Liver (tissue), 3 donors: ENCODE measurements at regions not wholly inside any gene's neighbourhood (a gene's known extent, or its start where the extent isn't known, plus 50 kb on each side); places are given as distances from the start of the nearest gene placed in this dataset.

Experiments
- FOXA1 ChIP-seq: IDR thresholded peaks from 2 replicates; pipeline ENCODE4 v1.6.1; 2016; ENCODE audit warnings: antibody characterized with exemption
- JUND ChIP-seq, 2 donors: IDR thresholded peaks; 2 replicates each; pipeline ENCODE4 v1.6.1; 2016; ENCODE audit warnings: antibody characterized with exemption in 2 of 2
- RAD21 ChIP-seq, 2 donors: IDR thresholded peaks; 2 replicates each; pipeline ENCODE4 v1.6.1; 2016; ENCODE audit warnings: antibody characterized with exemption in 2 of 2, mild to moderate bottlenecking in 2 of 2
- TAF1 ChIP-seq: conservative IDR thresholded peaks from 2 replicates; pipeline ENCODE4 v1.6.1; 2016; ENCODE audit warnings: antibody characterized with exemption, mild to moderate bottlenecking
- YY1 ChIP-seq: IDR thresholded peaks from 2 replicates; pipeline ENCODE4 v1.6.1; 2016; ENCODE audit warnings: antibody characterized with exemption, mild to moderate bottlenecking
- TF ChIP-seq, protein P1 (sequence below): fragments of 150-350 bp; IDR thresholded peaks from 2 replicates; pipeline ENCODE4 v1.5.1; 2017; ENCODE audit warnings: improper control_type of control experiment, low read depth, low read length; ENCODE audit not compliant: missing input control
- TF ChIP-seq, protein P2 (sequence below): IDR thresholded peaks from 2 replicates; pipeline ENCODE4 v1.6.1; 2016; ENCODE audit warnings: antibody characterized with exemption
- donor health status: healthy.
- donor health status: healthy.

- TF ChIP-seq, protein P1, sequence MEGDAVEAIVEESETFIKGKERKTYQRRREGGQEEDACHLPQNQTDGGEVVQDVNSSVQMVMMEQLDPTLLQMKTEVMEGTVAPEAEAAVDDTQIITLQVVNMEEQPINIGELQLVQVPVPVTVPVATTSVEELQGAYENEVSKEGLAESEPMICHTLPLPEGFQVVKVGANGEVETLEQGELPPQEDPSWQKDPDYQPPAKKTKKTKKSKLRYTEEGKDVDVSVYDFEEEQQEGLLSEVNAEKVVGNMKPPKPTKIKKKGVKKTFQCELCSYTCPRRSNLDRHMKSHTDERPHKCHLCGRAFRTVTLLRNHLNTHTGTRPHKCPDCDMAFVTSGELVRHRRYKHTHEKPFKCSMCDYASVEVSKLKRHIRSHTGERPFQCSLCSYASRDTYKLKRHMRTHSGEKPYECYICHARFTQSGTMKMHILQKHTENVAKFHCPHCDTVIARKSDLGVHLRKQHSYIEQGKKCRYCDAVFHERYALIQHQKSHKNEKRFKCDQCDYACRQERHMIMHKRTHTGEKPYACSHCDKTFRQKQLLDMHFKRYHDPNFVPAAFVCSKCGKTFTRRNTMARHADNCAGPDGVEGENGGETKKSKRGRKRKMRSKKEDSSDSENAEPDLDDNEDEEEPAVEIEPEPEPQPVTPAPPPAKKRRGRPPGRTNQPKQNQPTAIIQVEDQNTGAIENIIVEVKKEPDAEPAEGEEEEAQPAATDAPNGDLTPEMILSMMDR: no peak
- no peak for TF ChIP-seq RAD21 (IDR thresholded peaks at IDR 0.05)
- TF ChIP-seq TAF1: no peak
- no peak for TF ChIP-seq YY1
- no peak for TF ChIP-seq FOXA1
- TF ChIP-seq, protein P2, sequence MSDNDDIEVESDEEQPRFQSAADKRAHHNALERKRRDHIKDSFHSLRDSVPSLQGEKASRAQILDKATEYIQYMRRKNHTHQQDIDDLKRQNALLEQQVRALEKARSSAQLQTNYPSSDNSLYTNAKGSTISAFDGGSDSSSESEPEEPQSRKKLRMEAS: no peak
- no peak for TF ChIP-seq JUND (IDR thresholded peaks at IDR 0.05)
Measured at GRCh38 chr12:24111616-24112015, 162.1 kb upstream of the SOX5 start.
